HG02759 (cell line): ENCODE measurements at regions not wholly inside any gene's neighbourhood (a gene's known extent, or its start where the extent isn't known, plus 50 kb on each side); places are given as distances from the start of the nearest gene placed in this dataset.
"Not testable (repeated sequence)": the region's sequence is repeated elsewhere in the genome, so short reads cannot be mapped to it uniquely, and the experiment has no call there.

Experiments used
- ATAC-seq: cut with Tn5 transposase; IDR thresholded peaks from one replicate; pipeline ENCODE4 v1.9.1; 2021; ENCODE audit warnings: mild to moderate bottlenecking, moderate library complexity; ENCODE audit not compliant: unreplicated experiment

GRCh38 chr4:188717661-188718060, 578.4 kb downstream of the TRIML1 start:
- ATAC-seq, result no peak

GRCh38 chr4:188719794-188720193, 580.6 kb downstream of the TRIML1 start:
- no peak for ATAC-seq

- ATAC-seq, result no peak
Measured at GRCh38 chr4:188722911-188723310, 583.7 kb downstream of the TRIML1 start.

GRCh38 chr4:188727746-188728145, 588.5 kb downstream of the TRIML1 start:
- no peak for ATAC-seq

- ATAC-seq, result no peak
Measured at GRCh38 chr4:188728359-188728758, 589.1 kb downstream of the TRIML1 start.

- no peak for ATAC-seq
Measured at GRCh38 chr4:188732131-188732530, 592.9 kb downstream of the TRIML1 start.

GRCh38 chr4:188735082-188735481, 595.8 kb downstream of the TRIML1 start:
- ATAC-seq, result no peak

GRCh38 chr4:188737251-188738002, 598.2 kb downstream of the TRIML1 start:
- ATAC-seq, result no peak

GRCh38 chr4:188738290-188738689, 599.0 kb downstream of the TRIML1 start:
- not testable (repeated sequence) for ATAC-seq

- not testable (repeated sequence) for ATAC-seq
Measured at GRCh38 chr4:188740172-188740571, 600.9 kb downstream of the TRIML1 start.

GRCh38 chr4:188740791-188741190, 601.5 kb downstream of the TRIML1 start:
- not testable (repeated sequence) for ATAC-seq

GRCh38 chr4:188754372-188755002, 615.2 kb downstream of the TRIML1 start:
- ATAC-seq, result no peak

GRCh38 chr4:188767496-188767895, 628.3 kb downstream of the TRIML1 start:
- no peak for ATAC-seq

GRCh38 chr4:188778905-188779304, 639.7 kb downstream of the TRIML1 start:
- no peak for ATAC-seq

GRCh38 chr4:188779581-188779980, 640.3 kb downstream of the TRIML1 start:
- no peak for ATAC-seq

- no peak for ATAC-seq
Measured at GRCh38 chr4:188780028-188780427, 640.8 kb downstream of the TRIML1 start.

GRCh38 chr4:188780686-188781085, 641.4 kb downstream of the TRIML1 start:
- no peak for ATAC-seq

GRCh38 chr4:188781655-188782054, 642.4 kb downstream of the TRIML1 start:
- no peak for ATAC-seq

GRCh38 chr4:188783175-188783574, 643.9 kb downstream of the TRIML1 start:
- ATAC-seq, result no peak

GRCh38 chr4:188783606-188784160, 644.4 kb downstream of the TRIML1 start:
- no peak for ATAC-seq

- ATAC-seq, result not testable (repeated sequence)
Measured at GRCh38 chr4:188796600-188796999, 657.4 kb downstream of the TRIML1 start.

GRCh38 chr4:188797011-188797410, 657.8 kb downstream of the TRIML1 start:
- not testable (repeated sequence) for ATAC-seq
